Lower lobe of right lung (tissue), 2 donors: ENCODE measurements at regions not wholly inside any gene's neighbourhood (a gene's known extent, or its start where the extent isn't known, plus 50 kb on each side); places are given as distances from the start of the nearest gene placed in this dataset.

Source experiments
- ATAC-seq, 2 donors: fragments of 200-7000 bp; cut with Tn5 transposase; one replicate each; pipeline ENCODE4 v1.9.1; 2020 to 2022; ENCODE audit warnings: mild to moderate bottlenecking in 2 of 2, moderate library complexity in 2 of 2
- DNase-seq: peaks from one replicate; pipeline ENCODE4 v3.0.0-alpha.2; 2020
- H3K27ac ChIP-seq: fragments of 200-600 bp; one replicate; pipeline ENCODE4 v1.8.0; 2022
- H3K27me3 ChIP-seq: fragments of 200-600 bp; one replicate; pipeline ENCODE4 v1.8.0; 2022; ENCODE audit warnings: low read depth
- H3K36me3 ChIP-seq: fragments of 200-600 bp; one replicate; pipeline ENCODE4 v1.8.0; 2022; ENCODE audit warnings: mild to moderate bottlenecking
- H3K4me1 ChIP-seq: fragments of 200-600 bp; one replicate; pipeline ENCODE4 v1.8.0; 2022
- H3K4me3 ChIP-seq: fragments of 200-600 bp; one replicate; pipeline ENCODE4 v1.8.0; 2022; ENCODE audit warnings: mild to moderate bottlenecking
- H3K9me3 ChIP-seq: fragments of 200-600 bp; one replicate; pipeline ENCODE4 v1.8.0; 2022
- intact Hi-C: fragments of 100-400 bp; cut with DNase I; formaldehyde crosslinking; loops from one replicate; pipeline ENCODE4 v1.11.0; 2022
- TF ChIP-seq, protein P1 (sequence below): fragments of 200-600 bp; IDR thresholded peaks from one replicate; pipeline ENCODE4 v1.8.0; 2022; ENCODE audit warnings: antibody characterized with exemption, mild to moderate bottlenecking
- donor health status: DM: no; HTN: yes; CAD: no; lungs with severe emphysema.

DNA sequence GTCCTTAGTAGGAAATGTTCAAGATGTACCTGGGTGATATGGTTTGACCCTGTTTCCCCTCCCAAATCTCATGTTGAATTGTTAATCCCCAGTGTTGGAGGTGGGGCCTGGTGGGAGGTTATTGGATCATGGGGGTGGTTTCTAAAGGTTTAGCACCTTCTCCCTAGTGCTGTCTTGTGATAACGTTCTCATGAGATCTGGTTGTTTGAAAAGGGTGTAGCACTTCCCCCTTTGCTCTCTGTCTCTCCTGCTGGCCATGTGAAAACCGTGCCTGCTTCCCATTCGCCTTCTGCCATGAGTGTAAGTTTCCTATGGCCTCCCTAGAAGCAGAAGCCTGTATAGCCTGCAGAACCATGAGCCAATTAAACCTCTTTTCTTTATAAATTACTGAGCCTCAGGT is 353.0 kb upstream of the SFSWAP start:
- Histone ChIP-seq H3K36me3 (no peaks in the 10 kb centered on the region), H3K27me3 (no peaks in the 10 kb centered on the region), H3K4me3 (no peak overlapping the region), H3K4me1 (no peaks in the 10 kb centered on the region), H3K27ac (no peak overlapping the region), H3K9me3 (no peaks in the 10 kb centered on the region)
- DNase-seq (no peak), ATAC-seq (no peak)
- TF ChIP-seq, protein P1, sequence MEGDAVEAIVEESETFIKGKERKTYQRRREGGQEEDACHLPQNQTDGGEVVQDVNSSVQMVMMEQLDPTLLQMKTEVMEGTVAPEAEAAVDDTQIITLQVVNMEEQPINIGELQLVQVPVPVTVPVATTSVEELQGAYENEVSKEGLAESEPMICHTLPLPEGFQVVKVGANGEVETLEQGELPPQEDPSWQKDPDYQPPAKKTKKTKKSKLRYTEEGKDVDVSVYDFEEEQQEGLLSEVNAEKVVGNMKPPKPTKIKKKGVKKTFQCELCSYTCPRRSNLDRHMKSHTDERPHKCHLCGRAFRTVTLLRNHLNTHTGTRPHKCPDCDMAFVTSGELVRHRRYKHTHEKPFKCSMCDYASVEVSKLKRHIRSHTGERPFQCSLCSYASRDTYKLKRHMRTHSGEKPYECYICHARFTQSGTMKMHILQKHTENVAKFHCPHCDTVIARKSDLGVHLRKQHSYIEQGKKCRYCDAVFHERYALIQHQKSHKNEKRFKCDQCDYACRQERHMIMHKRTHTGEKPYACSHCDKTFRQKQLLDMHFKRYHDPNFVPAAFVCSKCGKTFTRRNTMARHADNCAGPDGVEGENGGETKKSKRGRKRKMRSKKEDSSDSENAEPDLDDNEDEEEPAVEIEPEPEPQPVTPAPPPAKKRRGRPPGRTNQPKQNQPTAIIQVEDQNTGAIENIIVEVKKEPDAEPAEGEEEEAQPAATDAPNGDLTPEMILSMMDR = no peak
- intact Hi-C loops = no loop called here

DNA sequence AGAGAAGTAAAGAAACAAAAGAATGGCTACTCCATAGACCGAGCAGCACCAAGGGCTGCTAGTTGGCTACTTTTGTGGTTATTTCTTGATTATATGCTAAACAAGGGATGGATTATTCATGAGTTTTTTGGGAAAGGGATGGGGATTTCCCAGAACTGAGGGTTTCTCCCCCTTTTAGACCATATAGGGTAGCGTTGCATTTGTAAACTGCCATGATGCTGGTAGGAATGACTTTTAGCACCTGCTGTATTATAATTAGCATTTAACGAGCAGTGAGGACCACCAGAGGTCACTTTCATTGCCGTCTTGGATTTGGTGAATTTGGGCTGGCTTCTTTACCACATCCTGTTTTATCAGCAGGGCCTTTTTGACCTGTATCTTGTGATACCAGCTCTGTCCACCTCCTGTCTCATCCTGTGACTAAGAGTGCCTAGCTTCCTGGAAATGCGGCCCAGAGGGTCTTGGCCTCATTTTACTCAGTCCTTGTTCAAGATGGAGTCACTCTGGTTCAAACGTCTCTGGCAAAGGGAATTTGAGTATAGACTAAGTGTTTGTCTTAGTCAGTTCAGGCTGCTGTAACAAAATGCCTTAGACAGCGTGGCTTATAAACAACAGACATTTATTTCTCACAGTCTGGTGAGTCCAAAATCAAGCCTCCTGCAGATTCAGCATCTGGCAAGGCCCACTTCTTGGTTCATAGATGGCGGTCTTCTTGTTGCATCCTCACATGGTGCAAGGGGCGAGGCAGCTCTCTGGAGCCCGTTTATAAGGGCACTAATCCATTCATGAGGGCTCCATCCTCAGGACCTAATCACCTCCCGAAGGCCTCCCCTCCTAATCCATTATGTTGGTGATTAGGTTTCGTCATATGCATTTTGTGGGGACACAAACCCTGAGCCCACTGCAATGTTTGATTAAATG is 348.3 kb upstream of the SFSWAP start:
- intact Hi-C loops = no loop called here
- H3K4me1 ChIP-seq = no peaks in the 10 kb centered on the region
- H3K4me3 ChIP-seq = no peak overlapping the region
- ATAC-seq (no peak), DNase-seq (no peak)
- TF ChIP-seq, protein P1 = no peak
- H3K27me3 ChIP-seq = peaks cover 4% of the 10 kb centered on the region
- no peaks in the 10 kb centered on the region for H3K9me3 ChIP-seq
- H3K27ac ChIP-seq = no peak overlapping the region
- no peaks in the 10 kb centered on the region for H3K36me3 ChIP-seq

DNA sequence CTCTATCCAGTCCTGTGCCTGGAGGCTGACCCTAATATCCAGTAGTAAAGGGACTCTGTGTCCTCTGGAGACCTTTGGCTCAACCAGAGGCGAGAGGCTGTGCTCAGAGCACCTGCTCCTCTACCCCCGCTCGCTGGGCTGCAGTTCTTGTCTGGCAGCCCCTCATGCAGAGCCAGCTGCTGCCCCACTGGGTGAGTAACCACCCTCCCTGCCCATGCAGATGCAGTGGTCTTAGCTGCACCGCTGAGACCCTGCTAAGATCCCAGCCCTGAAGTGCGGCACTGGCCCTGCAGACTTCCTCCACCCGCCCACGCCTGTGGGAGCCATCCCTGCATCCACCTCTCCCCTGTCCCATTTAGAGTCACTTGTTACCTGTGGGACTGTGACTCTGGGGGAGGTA is 347.5 kb upstream of the SFSWAP start:
- intact Hi-C loops = no loop called here
- TF ChIP-seq, protein P1 = no peak
- Histone ChIP-seq H3K36me3 (no peaks in the 10 kb centered on the region), H3K9me3 (no peaks in the 10 kb centered on the region), H3K4me1 (no peaks in the 10 kb centered on the region), H3K27ac (no peak overlapping the region), H3K4me3 (no peak overlapping the region), H3K27me3 (peaks cover 4% of the 10 kb centered on the region)
- DNase-seq (no peak), ATAC-seq (no peak)

DNA sequence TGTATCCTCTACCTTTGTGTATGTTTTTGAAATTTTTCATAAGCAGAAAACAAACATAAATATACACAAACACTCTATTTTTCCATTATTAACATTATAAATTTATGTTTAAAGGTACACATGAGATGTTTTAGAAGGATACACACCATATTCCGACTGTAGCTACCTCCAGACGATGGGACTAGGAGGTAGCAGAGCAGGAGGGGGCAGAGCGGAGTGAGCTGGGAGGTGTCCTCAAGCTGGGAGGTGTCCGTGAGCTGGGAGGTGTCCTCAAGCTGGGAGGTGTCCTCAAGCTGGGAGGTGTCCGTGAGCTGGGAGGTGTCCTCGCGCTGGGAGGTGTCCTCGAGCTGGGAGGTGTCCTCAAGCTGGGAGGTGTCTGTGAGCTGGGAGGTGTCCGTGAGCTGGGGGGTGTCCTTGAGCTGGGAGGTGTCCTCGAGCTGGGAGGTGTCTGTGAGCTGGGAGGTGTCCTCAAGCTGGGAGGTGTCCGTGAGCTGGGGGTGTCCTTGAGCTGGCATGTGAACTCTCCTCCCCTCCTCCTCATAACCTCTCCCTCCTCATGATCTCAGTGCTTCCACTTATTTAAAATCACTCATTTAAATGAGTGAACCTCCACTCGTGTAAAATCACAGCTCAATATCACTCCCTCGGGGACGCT is 346.9 kb upstream of the SFSWAP start:
- Histone ChIP-seq H3K36me3 (no peaks in the 10 kb centered on the region), H3K4me3 (no peak overlapping the region), H3K27ac (no peak overlapping the region), H3K9me3 (no peaks in the 10 kb centered on the region), H3K27me3 (peaks cover 4% of the 10 kb centered on the region), H3K4me1 (no peaks in the 10 kb centered on the region)
- DNase-seq (no peak), ATAC-seq (no peak)
- intact Hi-C loops = no loop called here
- TF ChIP-seq, protein P1 = no peak

DNA sequence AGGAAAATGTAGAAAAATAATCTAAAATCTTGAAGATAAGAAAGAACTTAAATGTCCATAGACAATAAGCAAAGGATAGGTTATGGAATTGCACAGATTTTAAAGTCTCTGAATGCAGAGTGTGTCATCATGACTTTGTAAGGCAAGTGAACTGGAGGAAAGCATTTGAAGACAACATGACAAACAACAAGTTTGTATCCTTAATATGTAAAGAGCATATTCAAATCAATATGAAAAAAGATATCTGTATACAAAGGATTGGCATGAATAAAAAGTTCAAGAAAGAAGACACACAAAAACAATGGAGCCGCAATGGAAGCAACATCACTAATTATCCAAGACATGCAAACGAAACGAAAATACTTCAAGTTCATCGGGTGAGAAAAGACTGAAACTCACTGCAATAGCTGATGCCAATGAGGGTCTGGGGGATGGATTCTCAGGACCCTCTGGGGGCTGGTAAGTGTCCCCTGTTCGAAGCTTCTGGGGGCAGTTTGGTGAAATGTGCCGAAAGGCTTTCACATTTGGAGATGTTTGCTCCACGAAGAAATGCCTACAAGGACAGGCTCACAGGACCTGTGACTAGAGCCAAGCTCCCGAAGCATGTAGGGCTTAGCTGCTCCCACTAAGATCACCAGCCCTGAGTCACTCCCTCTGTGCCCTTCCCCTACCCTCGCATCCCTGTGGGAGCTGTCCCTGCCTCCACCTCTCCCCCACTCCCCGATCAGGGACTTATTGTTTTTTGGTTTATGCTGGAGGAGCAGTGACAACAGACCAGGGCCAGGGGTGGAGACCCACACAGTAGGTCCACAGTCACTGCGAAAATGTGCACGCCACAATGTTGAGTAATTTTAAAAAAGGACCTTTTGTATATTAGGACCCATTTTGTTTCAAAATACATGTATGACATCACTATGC is 345.7 kb upstream of the SFSWAP start:
- Histone ChIP-seq H3K27me3 (peaks cover 4% of the 10 kb centered on the region), H3K36me3 (no peaks in the 10 kb centered on the region), H3K9me3 (no peaks in the 10 kb centered on the region), H3K4me3 (no peak overlapping the region), H3K4me1 (no peaks in the 10 kb centered on the region), H3K27ac (no peak overlapping the region)
- TF ChIP-seq, protein P1 = no peak
- ATAC-seq (no peak), DNase-seq (no peak)
- intact Hi-C loops = no loop called here
